ENCODE measurements at regions not wholly inside any gene's neighbourhood (a gene's known extent, or its start where the extent isn't known, plus 50 kb on each side); places are given as distances from the start of the nearest gene placed in this dataset.

DNA sequence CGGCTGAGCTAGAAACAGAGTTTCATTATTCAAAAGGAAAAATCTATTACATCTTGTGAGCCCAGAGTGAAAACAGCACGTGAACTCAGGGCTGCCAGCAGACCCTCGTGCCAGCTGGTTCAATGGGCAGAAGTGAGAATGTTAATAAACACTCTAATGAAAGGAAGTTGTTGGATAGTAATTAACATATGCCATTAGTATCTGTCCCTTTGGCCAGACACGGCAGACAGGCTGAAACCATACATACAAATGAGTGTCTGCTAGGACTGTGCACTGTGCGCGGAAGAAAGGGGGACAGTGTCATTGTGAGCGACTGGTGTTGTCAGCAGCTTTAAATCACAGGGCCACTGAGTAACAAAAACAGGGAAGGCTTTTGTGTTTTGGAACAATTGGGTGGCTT lies 121.9 kb upstream of the TSC22D1 start:
- no peaks in the 10 kb centered on the region for H3K9me3 ChIP-seq (ENCODE audit: control insufficient read depth in 4 of 4, low read length in 3 of 4)
- WGBS, result 75% methylated on average over 7 of the region's 7 CpGs
- no peaks in the 10 kb centered on the region for H3K4me1 ChIP-seq (ENCODE audit: control insufficient read depth in 4 of 4, insufficient read depth in 4 of 4, low read length in 3 of 4)
- TF ChIP-seq, protein P1, sequence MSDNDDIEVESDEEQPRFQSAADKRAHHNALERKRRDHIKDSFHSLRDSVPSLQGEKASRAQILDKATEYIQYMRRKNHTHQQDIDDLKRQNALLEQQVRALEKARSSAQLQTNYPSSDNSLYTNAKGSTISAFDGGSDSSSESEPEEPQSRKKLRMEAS (IDR thresholded peaks at IDR 0.05), result no peak
- no peak for TF ChIP-seq FOXA1 (IDR thresholded peaks at IDR 0.05)
- no peak overlapping the region for H3K4me3 ChIP-seq (ENCODE audit: low read depth in 1 of 3, low read length in 3 of 3)
- DNase-seq (ENCODE audit: low spot score), result no peak
- no peak overlapping the region for H3K27ac ChIP-seq (ENCODE audit: low read depth in 1 of 2, low read length in 2 of 2)
- no peaks in the 10 kb centered on the region for H3K36me3 ChIP-seq (ENCODE audit: control insufficient read depth in 4 of 4, insufficient read depth in 3 of 4, low read depth in 1 of 4, low read length in 3 of 4)
- H3K9ac ChIP-seq (ENCODE audit: low read depth in 1 of 2, low read length in 2 of 2), result no peak overlapping the region
- peaks cover 0 to 4% (median 0%) of the 10 kb centered on the region in 4 donors for H3K27me3 ChIP-seq (ENCODE audit: control insufficient read depth in 4 of 4, insufficient read depth in 4 of 4, low read length in 3 of 4)

GRCh38 chr13:44697058-44697457 lies 120.9 kb upstream of the TSC22D1 start:
- Histone ChIP-seq H3K27me3 (ENCODE audit: control insufficient read depth in 4 of 4, insufficient read depth in 4 of 4, low read length in 3 of 4) (peaks cover 0 to 2% (median 0%) of the 10 kb centered on the region in 4 donors), H3K27ac (ENCODE audit: low read depth in 1 of 2, low read length in 2 of 2) (no peak overlapping the region), H3K4me1 (ENCODE audit: control insufficient read depth in 4 of 4, insufficient read depth in 4 of 4, low read length in 3 of 4) (no peaks in the 10 kb centered on the region), H3K9ac (ENCODE audit: low read depth in 1 of 2, low read length in 2 of 2) (no peak overlapping the region), H3K9me3 (ENCODE audit: control insufficient read depth in 4 of 4, low read length in 3 of 4) (no peaks in the 10 kb centered on the region), H3K36me3 (ENCODE audit: control insufficient read depth in 4 of 4, insufficient read depth in 3 of 4, low read depth in 1 of 4, low read length in 3 of 4) (no peaks in the 10 kb centered on the region), H3K4me3 (ENCODE audit: low read depth in 1 of 3, low read length in 3 of 3) (no peak overlapping the region)
- DNase-seq (ENCODE audit: low spot score), result no peak
- TF ChIP-seq, protein P2, sequence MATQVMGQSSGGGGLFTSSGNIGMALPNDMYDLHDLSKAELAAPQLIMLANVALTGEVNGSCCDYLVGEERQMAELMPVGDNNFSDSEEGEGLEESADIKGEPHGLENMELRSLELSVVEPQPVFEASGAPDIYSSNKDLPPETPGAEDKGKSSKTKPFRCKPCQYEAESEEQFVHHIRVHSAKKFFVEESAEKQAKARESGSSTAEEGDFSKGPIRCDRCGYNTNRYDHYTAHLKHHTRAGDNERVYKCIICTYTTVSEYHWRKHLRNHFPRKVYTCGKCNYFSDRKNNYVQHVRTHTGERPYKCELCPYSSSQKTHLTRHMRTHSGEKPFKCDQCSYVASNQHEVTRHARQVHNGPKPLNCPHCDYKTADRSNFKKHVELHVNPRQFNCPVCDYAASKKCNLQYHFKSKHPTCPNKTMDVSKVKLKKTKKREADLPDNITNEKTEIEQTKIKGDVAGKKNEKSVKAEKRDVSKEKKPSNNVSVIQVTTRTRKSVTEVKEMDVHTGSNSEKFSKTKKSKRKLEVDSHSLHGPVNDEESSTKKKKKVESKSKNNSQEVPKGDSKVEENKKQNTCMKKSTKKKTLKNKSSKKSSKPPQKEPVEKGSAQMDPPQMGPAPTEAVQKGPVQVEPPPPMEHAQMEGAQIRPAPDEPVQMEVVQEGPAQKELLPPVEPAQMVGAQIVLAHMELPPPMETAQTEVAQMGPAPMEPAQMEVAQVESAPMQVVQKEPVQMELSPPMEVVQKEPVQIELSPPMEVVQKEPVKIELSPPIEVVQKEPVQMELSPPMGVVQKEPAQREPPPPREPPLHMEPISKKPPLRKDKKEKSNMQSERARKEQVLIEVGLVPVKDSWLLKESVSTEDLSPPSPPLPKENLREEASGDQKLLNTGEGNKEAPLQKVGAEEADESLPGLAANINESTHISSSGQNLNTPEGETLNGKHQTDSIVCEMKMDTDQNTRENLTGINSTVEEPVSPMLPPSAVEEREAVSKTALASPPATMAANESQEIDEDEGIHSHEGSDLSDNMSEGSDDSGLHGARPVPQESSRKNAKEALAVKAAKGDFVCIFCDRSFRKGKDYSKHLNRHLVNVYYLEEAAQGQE (IDR thresholded peaks at IDR 0.05), result no peak
- TF ChIP-seq, protein P3, sequence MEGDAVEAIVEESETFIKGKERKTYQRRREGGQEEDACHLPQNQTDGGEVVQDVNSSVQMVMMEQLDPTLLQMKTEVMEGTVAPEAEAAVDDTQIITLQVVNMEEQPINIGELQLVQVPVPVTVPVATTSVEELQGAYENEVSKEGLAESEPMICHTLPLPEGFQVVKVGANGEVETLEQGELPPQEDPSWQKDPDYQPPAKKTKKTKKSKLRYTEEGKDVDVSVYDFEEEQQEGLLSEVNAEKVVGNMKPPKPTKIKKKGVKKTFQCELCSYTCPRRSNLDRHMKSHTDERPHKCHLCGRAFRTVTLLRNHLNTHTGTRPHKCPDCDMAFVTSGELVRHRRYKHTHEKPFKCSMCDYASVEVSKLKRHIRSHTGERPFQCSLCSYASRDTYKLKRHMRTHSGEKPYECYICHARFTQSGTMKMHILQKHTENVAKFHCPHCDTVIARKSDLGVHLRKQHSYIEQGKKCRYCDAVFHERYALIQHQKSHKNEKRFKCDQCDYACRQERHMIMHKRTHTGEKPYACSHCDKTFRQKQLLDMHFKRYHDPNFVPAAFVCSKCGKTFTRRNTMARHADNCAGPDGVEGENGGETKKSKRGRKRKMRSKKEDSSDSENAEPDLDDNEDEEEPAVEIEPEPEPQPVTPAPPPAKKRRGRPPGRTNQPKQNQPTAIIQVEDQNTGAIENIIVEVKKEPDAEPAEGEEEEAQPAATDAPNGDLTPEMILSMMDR (IDR thresholded peaks at IDR 0.05; ENCODE audit: low read depth, low read length, missing input control), result no peak
- 41% methylated on average over 1 of the region's 1 CpG for WGBS

DNA sequence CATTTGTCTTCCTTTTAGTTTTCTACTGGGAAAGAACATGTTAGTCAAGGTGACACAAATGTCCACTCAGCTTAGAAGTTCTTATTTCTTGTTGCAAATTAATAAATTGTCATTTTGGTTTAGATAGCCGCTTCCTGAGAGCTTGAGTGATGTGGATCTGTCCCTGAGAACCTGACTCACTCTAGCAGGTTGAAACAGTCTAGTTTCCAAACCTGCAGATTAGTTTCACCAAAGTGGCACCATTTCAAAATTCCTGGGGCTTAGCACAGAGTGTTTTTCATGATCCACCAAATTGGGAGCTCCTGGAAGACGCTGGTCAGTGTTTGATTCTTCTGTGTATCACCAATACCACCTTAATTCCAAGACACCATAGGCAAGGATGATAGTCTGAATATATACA lies 119.4 kb upstream of the TSC22D1 start:
- no peaks in the 10 kb centered on the region for H3K9me3 ChIP-seq (ENCODE audit: control insufficient read depth in 4 of 4, low read length in 3 of 4)
- 71% methylated on average over 2 of the region's 2 CpGs for WGBS
- H3K4me3 ChIP-seq (ENCODE audit: low read depth in 1 of 3, low read length in 3 of 3), result no peak overlapping the region
- no peak overlapping the region for H3K9ac ChIP-seq (ENCODE audit: low read depth in 1 of 2, low read length in 2 of 2)
- H3K27me3 ChIP-seq (ENCODE audit: control insufficient read depth in 4 of 4, insufficient read depth in 4 of 4, low read length in 3 of 4), result peaks cover 0 to 2% (median 0%) of the 10 kb centered on the region in 4 donors
- H3K27ac ChIP-seq (ENCODE audit: low read depth in 1 of 2, low read length in 2 of 2), result no peak overlapping the region
- no peaks in the 10 kb centered on the region for H3K4me1 ChIP-seq (ENCODE audit: control insufficient read depth in 4 of 4, insufficient read depth in 4 of 4, low read length in 3 of 4)
- DNase-seq (ENCODE audit: low spot score), result no peak
- no peaks in the 10 kb centered on the region for H3K36me3 ChIP-seq (ENCODE audit: control insufficient read depth in 4 of 4, insufficient read depth in 3 of 4, low read depth in 1 of 4, low read length in 3 of 4)
- no peak for TF ChIP-seq FOXA1 (IDR thresholded peaks at IDR 0.05)
- no peak for TF ChIP-seq FOXA2 (IDR thresholded peaks at IDR 0.05)
- TF ChIP-seq HNF4G (IDR thresholded peaks at IDR 0.05), result no peak
- TF ChIP-seq SP1 (IDR thresholded peaks at IDR 0.05), result no peak
- TF ChIP-seq JUND (IDR thresholded peaks at IDR 0.05), result no peak
- TF ChIP-seq, protein P1 (IDR thresholded peaks at IDR 0.05), result no peak
- no peak for TF ChIP-seq ATF3 (IDR thresholded peaks at IDR 0.05)
- no peak for TF ChIP-seq TAF1 (conservative IDR thresholded peaks at IDR 0.05)
- TF ChIP-seq HNF4A (conservative IDR thresholded peaks at IDR 0.05), result no peak
- TF ChIP-seq, protein P2 (IDR thresholded peaks at IDR 0.05), result no peak
- no peak for TF ChIP-seq RAD21 (IDR thresholded peaks at IDR 0.05)
- no peak for TF ChIP-seq ZBTB33 (IDR thresholded peaks at IDR 0.05)
- TF ChIP-seq RXRA (IDR thresholded peaks at IDR 0.05), result no peak
- TF ChIP-seq YY1 (IDR thresholded peaks at IDR 0.05), result no peak
- TF ChIP-seq NR2F2 (IDR thresholded peaks at IDR 0.05), result no peak
- no peak for TF ChIP-seq GABPA (IDR thresholded peaks at IDR 0.05 in 1 of 2, conservative IDR thresholded peaks at IDR 0.05 in 1 of 2)

All from liver (tissue), 8 donors.